GM23338 (cell line): ENCODE measurements at regions not wholly inside any gene's neighbourhood (a gene's known extent, or its start where the extent isn't known, plus 50 kb on each side); places are given as distances from the start of the nearest gene placed in this dataset.

Source experiments
- CREB1 ChIP-seq: fragments of 250-450 bp; sonication (Bioruptor Pico); IDR thresholded peaks from 2 replicates; pipeline ENCODE4 v1.5.0; 2020; ENCODE audit warnings: low read depth, mild to moderate bottlenecking, moderate library complexity
- CTCF ChIP-seq, 2 experiments: fragments of 200-600 bp in 1 of 2; sonication (generic) in 1 of 2; conservative IDR thresholded peaks; 2 replicates each; pipeline versions ENCODE4 v1.5.1 to v1.6.1; 2016 to 2017; ENCODE audit warnings: antibody characterized with exemption in 2 of 2, low read depth in 2 of 2, mild to moderate bottlenecking in 2 of 2, moderate library complexity in 1 of 2
- EZH2 ChIP-seq: fragments of 200-600 bp; sonication (generic); IDR thresholded peaks from one replicate; pipeline ENCODE4 v1.8.0; 2017; ENCODE audit warnings: antibody characterized with exemption, mild to moderate bottlenecking, low read depth; ENCODE audit not compliant: unreplicated experiment
- EZH2phosphoT487 ChIP-seq: fragments of 200-600 bp; sonication (generic); IDR thresholded peaks from one replicate; pipeline ENCODE4 v1.8.1; 2018; ENCODE audit warnings: antibody characterized with exemption; ENCODE audit not compliant: unreplicated experiment
- JUNB ChIP-seq: IDR thresholded peaks from one replicate; pipeline ENCODE4 v1.6.1; 2016; ENCODE audit warnings: antibody characterized with exemption; ENCODE audit not compliant: unreplicated experiment
- NANOG ChIP-seq: IDR thresholded peaks from 2 replicates; pipeline ENCODE4 v1.6.1; 2016; ENCODE audit warnings: antibody characterized with exemption, borderline replicate concordance
- POLR2AphosphoS5 ChIP-seq: IDR thresholded peaks from 2 replicates; pipeline ENCODE4 v1.6.1; 2016; ENCODE audit warnings: antibody characterized with exemption, low read depth
- STAT1 ChIP-seq: IDR thresholded peaks from one replicate; pipeline ENCODE4 v1.6.1; 2016; ENCODE audit warnings: antibody characterized with exemption; ENCODE audit not compliant: unreplicated experiment
- ZNF114 ChIP-seq: fragments of 250-450 bp; sonication (Bioruptor Pico); IDR thresholded peaks from 2 replicates; pipeline ENCODE4 v1.5.0; 2020; ENCODE audit warnings: mild to moderate bottlenecking, moderate library complexity
- TF ChIP-seq, protein P1 (sequence below): IDR thresholded peaks from one replicate; pipeline ENCODE4 v1.6.1; 2018; ENCODE audit warnings: antibody characterized with exemption; ENCODE audit not compliant: unreplicated experiment
- TF ChIP-seq, protein P2 (sequence below): IDR thresholded peaks from 2 replicates; pipeline ENCODE4 v1.6.1; 2016; ENCODE audit warnings: antibody characterized with exemption

- no peak for TF ChIP-seq CTCF (conservative IDR thresholded peaks at IDR 0.05; ENCODE audit: low read depth in 2 of 2)
- TF ChIP-seq, protein P1, sequence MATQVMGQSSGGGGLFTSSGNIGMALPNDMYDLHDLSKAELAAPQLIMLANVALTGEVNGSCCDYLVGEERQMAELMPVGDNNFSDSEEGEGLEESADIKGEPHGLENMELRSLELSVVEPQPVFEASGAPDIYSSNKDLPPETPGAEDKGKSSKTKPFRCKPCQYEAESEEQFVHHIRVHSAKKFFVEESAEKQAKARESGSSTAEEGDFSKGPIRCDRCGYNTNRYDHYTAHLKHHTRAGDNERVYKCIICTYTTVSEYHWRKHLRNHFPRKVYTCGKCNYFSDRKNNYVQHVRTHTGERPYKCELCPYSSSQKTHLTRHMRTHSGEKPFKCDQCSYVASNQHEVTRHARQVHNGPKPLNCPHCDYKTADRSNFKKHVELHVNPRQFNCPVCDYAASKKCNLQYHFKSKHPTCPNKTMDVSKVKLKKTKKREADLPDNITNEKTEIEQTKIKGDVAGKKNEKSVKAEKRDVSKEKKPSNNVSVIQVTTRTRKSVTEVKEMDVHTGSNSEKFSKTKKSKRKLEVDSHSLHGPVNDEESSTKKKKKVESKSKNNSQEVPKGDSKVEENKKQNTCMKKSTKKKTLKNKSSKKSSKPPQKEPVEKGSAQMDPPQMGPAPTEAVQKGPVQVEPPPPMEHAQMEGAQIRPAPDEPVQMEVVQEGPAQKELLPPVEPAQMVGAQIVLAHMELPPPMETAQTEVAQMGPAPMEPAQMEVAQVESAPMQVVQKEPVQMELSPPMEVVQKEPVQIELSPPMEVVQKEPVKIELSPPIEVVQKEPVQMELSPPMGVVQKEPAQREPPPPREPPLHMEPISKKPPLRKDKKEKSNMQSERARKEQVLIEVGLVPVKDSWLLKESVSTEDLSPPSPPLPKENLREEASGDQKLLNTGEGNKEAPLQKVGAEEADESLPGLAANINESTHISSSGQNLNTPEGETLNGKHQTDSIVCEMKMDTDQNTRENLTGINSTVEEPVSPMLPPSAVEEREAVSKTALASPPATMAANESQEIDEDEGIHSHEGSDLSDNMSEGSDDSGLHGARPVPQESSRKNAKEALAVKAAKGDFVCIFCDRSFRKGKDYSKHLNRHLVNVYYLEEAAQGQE: no peak
- TF ChIP-seq JUNB: no peak
- no peak for TF ChIP-seq EZH2
- TF ChIP-seq POLR2AphosphoS5: no peak
- TF ChIP-seq EZH2phosphoT487: no peak
- no peak for TF ChIP-seq CREB1 (CRISPR knock-in tag)
- TF ChIP-seq ZNF114: no peak
- no peak for TF ChIP-seq NANOG
- TF ChIP-seq, protein P2, sequence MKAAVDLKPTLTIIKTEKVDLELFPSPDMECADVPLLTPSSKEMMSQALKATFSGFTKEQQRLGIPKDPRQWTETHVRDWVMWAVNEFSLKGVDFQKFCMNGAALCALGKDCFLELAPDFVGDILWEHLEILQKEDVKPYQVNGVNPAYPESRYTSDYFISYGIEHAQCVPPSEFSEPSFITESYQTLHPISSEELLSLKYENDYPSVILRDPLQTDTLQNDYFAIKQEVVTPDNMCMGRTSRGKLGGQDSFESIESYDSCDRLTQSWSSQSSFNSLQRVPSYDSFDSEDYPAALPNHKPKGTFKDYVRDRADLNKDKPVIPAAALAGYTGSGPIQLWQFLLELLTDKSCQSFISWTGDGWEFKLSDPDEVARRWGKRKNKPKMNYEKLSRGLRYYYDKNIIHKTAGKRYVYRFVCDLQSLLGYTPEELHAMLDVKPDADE: no peak
- TF ChIP-seq STAT1: no peak
Measured at GRCh38 chr1:101709721-101710120, 287.0 kb downstream of the OLFM3 start.
